H9 (cell line): ENCODE measurements at regions not wholly inside any gene's neighbourhood (a gene's known extent, or its start where the extent isn't known, plus 50 kb on each side); places are given as distances from the start of the nearest gene placed in this dataset.

Experiments
- DNase-seq: peaks from one replicate; pipeline ENCODE4 v3.0.0-alpha.2; 2017
- H2AFZ ChIP-seq: one replicate; pipeline ENCODE4 v1.6.1; 2013; ENCODE audit warnings: mild to moderate bottlenecking, low read length, control low read depth, moderate library complexity
- H2AK5ac ChIP-seq: 2 replicates; pipeline ENCODE4 v1.6.1; 2013; ENCODE audit warnings: low read length, control low read depth, mixed read lengths; ENCODE audit not compliant: insufficient read length
- H2BK120ac ChIP-seq: one replicate; pipeline ENCODE4 v1.6.1; 2013; ENCODE audit warnings: low read depth, mild to moderate bottlenecking, low read length, control low read depth, inconsistent platforms; ENCODE audit not compliant: poor library complexity, severe bottlenecking
- H2BK12ac ChIP-seq: 2 replicates; pipeline ENCODE4 v1.6.1; 2013; ENCODE audit warnings: low read length, control low read depth, mixed read lengths, low read depth; ENCODE audit not compliant: insufficient read length
- H2BK15ac ChIP-seq: 2 replicates; pipeline ENCODE4 v1.6.1; 2013; ENCODE audit warnings: low read depth, low read length, control low read depth
- H2BK20ac ChIP-seq: one replicate; pipeline ENCODE4 v1.6.1; 2013; ENCODE audit warnings: low read depth, mild to moderate bottlenecking, low read length, control low read depth, inconsistent platforms; ENCODE audit not compliant: poor library complexity, severe bottlenecking
- H2BK5ac ChIP-seq: 2 replicates; pipeline ENCODE4 v1.6.1; 2013; ENCODE audit warnings: low read length, control low read depth, mixed read lengths; ENCODE audit not compliant: insufficient read length
- H3K14ac ChIP-seq: 2 replicates; pipeline ENCODE4 v1.6.1; 2013; ENCODE audit warnings: low read length, control low read depth; ENCODE audit not compliant: insufficient read depth
- H3K18ac ChIP-seq: 2 replicates; pipeline ENCODE4 v1.6.1; 2013; ENCODE audit warnings: low read depth, mild to moderate bottlenecking, mixed read lengths, low read length, control low read depth; ENCODE audit not compliant: insufficient read length
- H3K23ac ChIP-seq: 2 replicates; pipeline ENCODE4 v1.6.1; 2013; ENCODE audit warnings: low read length, control low read depth, mixed read lengths, low read depth; ENCODE audit not compliant: insufficient read length
- H3K23me2 ChIP-seq: 2 replicates; pipeline ENCODE4 v1.6.1; 2013; ENCODE audit warnings: low read depth, mild to moderate bottlenecking, mixed read lengths, low read length, control low read depth; ENCODE audit not compliant: insufficient read length, poor library complexity, severe bottlenecking
- H3K27ac ChIP-seq: 2 replicates; pipeline ENCODE4 v1.5.1; 2013; ENCODE audit warnings: low read length, control low read depth, mixed read lengths, low read depth; ENCODE audit not compliant: insufficient read length
- H3K27me3 ChIP-seq: 2 replicates; pipeline ENCODE4 v1.6.1; 2013; ENCODE audit warnings: low read length, control low read depth, inconsistent platforms; ENCODE audit not compliant: insufficient read depth
- H3K4ac ChIP-seq: 2 replicates; pipeline ENCODE4 v1.6.1; 2013; ENCODE audit warnings: low read depth, mild to moderate bottlenecking, control low read depth, inconsistent platforms, low read length, moderate library complexity
- H3K4me1 ChIP-seq: 2 replicates; pipeline ENCODE4 v1.6.1; 2013; ENCODE audit warnings: low read length, control low read depth, inconsistent platforms; ENCODE audit not compliant: insufficient read depth
- H3K4me2 ChIP-seq: 2 replicates; pipeline ENCODE4 v1.6.1; 2013; ENCODE audit warnings: low read length, control low read depth, mixed read lengths; ENCODE audit not compliant: insufficient read length, insufficient read depth
- H3K56ac ChIP-seq: 2 replicates; pipeline ENCODE4 v1.6.1; 2013; ENCODE audit warnings: low read depth, mild to moderate bottlenecking, mixed read lengths, low read length, control low read depth; ENCODE audit not compliant: insufficient read length
- H3K79me1 ChIP-seq: 2 replicates; pipeline ENCODE4 v1.6.1; 2013; ENCODE audit warnings: low read depth, mild to moderate bottlenecking, moderate library complexity, low read length, control low read depth, inconsistent platforms; ENCODE audit not compliant: insufficient read depth, poor library complexity, severe bottlenecking
- H3K79me2 ChIP-seq: 2 replicates; pipeline ENCODE4 v1.6.1; 2013; ENCODE audit warnings: low read length, control low read depth, inconsistent platforms; ENCODE audit not compliant: insufficient read depth
- H3K9ac ChIP-seq: 2 replicates; pipeline ENCODE4 v1.6.1; 2013; ENCODE audit warnings: low read length, control low read depth, mixed read lengths; ENCODE audit not compliant: insufficient read length; ENCODE audit errors: extremely low read depth
- H3K9me3 ChIP-seq: one replicate; pipeline ENCODE4 v1.6.1; 2013; ENCODE audit warnings: low read depth, low read length, inconsistent platforms; ENCODE audit not compliant: control insufficient read depth
- H3T11ph ChIP-seq: one replicate; pipeline ENCODE4 v1.6.1; 2013; ENCODE audit warnings: mild to moderate bottlenecking, low read length, control low read depth, inconsistent platforms
- H4K20me1 ChIP-seq: one replicate; pipeline ENCODE4 v1.6.1; 2013; ENCODE audit not compliant: control insufficient read depth, insufficient read length, insufficient read depth
- H4K5ac ChIP-seq: 2 replicates; pipeline ENCODE4 v1.6.1; 2013; ENCODE audit warnings: low read depth, mild to moderate bottlenecking, mixed read lengths, low read length, control low read depth; ENCODE audit not compliant: insufficient read length
- H4K8ac ChIP-seq: replicated peaks from 2 replicates; pipeline ENCODE4 v1.6.1; 2013; ENCODE audit warnings: low read length, control low read depth, mixed read lengths, low read depth; ENCODE audit not compliant: insufficient read length
- H4K91ac ChIP-seq: 2 replicates; pipeline ENCODE4 v1.6.1; 2013; ENCODE audit warnings: low read depth, mild to moderate bottlenecking, moderate library complexity, mixed read lengths, low read length, control low read depth; ENCODE audit not compliant: insufficient read length
- H3K27ac Mint-ChIP-seq, 3 experiments: 2 replicates in 2 of 3; 3 replicates in 1 of 3; pipeline ENCODE4 v1.8.0; 2020 to 2021; ENCODE audit warnings: mixed read lengths in 3 of 3, mild to moderate bottlenecking in 1 of 3, moderate library complexity in 1 of 3
- H3K27me3 Mint-ChIP-seq: 2 replicates; pipeline ENCODE4 v1.8.0; 2021; ENCODE audit warnings: low read depth, mild to moderate bottlenecking, moderate library complexity, mixed read lengths
- H3K36me3 Mint-ChIP-seq, 3 experiments: 2 replicates in 2 of 3; 3 replicates in 1 of 3; pipeline ENCODE4 v1.8.0; 2020 to 2021; ENCODE audit warnings: low read depth in 3 of 3, mixed read lengths in 3 of 3; ENCODE audit not compliant: insufficient read depth in 1 of 3
- H3K4me1 Mint-ChIP-seq, 2 experiments: 2 replicates each; pipeline ENCODE4 v1.8.0; 2020; ENCODE audit warnings: mixed read lengths in 2 of 2
- H3K4me3 Mint-ChIP-seq, 2 experiments: 2 replicates in 1 of 2; 3 replicates in 1 of 2; pipeline ENCODE4 v1.8.0; 2020 to 2021; ENCODE audit warnings: mild to moderate bottlenecking in 2 of 2, mixed read lengths in 2 of 2, moderate library complexity in 1 of 2
- H3K9me3 Mint-ChIP-seq, 2 experiments: 2 replicates in 1 of 2; 3 replicates in 1 of 2; pipeline ENCODE4 v1.8.0; 2020; ENCODE audit warnings: mild to moderate bottlenecking in 2 of 2, mixed read lengths in 2 of 2, moderate library complexity in 1 of 2
- CTCF ChIP-seq: fragments of 200-600 bp; sonication (generic); conservative IDR thresholded peaks from 3 replicates; pipeline ENCODE4 v1.8.0; 2021; ENCODE audit warnings: antibody characterized with exemption, mild to moderate bottlenecking

GRCh38 chr5:24909210-24909609 lies 264.4 kb upstream of the CDH10 start:
- Histone ChIP-seq H3K9me3 (no peaks in the 10 kb centered on the region), H3T11ph (no peak overlapping the region)

More at GRCh38 chr5:24909210-24909609, 264.4 kb upstream of the CDH10 start:
- Histone ChIP-seq H3K27ac (no peak overlapping the region), H3K27me3 (no peaks in the 10 kb centered on the region), H4K91ac (no peak overlapping the region), H2BK15ac (no peak overlapping the region), H2BK120ac (no peak overlapping the region), H2BK20ac (no peak overlapping the region), H3K79me2 (no peaks in the 10 kb centered on the region), H3K4me1 (no peaks in the 10 kb centered on the region), H3K4me2 (no peak overlapping the region), H4K5ac (no peak overlapping the region), H2AK5ac (no peak overlapping the region), H3K18ac (no peak overlapping the region), H3K4ac (no peak overlapping the region), H3K79me1 (no peaks in the 10 kb centered on the region), H4K8ac (no peak overlapping the region), H3K56ac (no peak overlapping the region), H2BK12ac (no peak overlapping the region), H3K14ac (no peak overlapping the region), H4K20me1 (no peaks in the 10 kb centered on the region), H3K23ac (no peak overlapping the region), H2AFZ (no peak overlapping the region), H2BK5ac (no peak overlapping the region), H3K23me2 (no peaks in the 10 kb centered on the region), H3K9ac (no peak overlapping the region)
- H3K36me3 Mint-ChIP-seq, result no peaks in the 10 kb centered on the region
- DNase-seq, result no peak
- TF ChIP-seq CTCF, result no peak
- H3K4me3 Mint-ChIP-seq, result no peak overlapping the region
- no peaks in the 10 kb centered on the region for H3K4me1 Mint-ChIP-seq
- H3K27me3 Mint-ChIP-seq, result no peaks in the 10 kb centered on the region
- H3K27ac Mint-ChIP-seq, result no peak overlapping the region
- no peaks in the 10 kb centered on the region for H3K9me3 Mint-ChIP-seq
